ENCODE measurements at regions not wholly inside any gene's neighbourhood (a gene's known extent, or its start where the extent isn't known, plus 50 kb on each side); places are given as distances from the start of the nearest gene placed in this dataset.

GRCh38 chr1:117812869-117813511, 116.4 kb downstream of the GDAP2 start:
- TF ChIP-seq, protein P1, sequence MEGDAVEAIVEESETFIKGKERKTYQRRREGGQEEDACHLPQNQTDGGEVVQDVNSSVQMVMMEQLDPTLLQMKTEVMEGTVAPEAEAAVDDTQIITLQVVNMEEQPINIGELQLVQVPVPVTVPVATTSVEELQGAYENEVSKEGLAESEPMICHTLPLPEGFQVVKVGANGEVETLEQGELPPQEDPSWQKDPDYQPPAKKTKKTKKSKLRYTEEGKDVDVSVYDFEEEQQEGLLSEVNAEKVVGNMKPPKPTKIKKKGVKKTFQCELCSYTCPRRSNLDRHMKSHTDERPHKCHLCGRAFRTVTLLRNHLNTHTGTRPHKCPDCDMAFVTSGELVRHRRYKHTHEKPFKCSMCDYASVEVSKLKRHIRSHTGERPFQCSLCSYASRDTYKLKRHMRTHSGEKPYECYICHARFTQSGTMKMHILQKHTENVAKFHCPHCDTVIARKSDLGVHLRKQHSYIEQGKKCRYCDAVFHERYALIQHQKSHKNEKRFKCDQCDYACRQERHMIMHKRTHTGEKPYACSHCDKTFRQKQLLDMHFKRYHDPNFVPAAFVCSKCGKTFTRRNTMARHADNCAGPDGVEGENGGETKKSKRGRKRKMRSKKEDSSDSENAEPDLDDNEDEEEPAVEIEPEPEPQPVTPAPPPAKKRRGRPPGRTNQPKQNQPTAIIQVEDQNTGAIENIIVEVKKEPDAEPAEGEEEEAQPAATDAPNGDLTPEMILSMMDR (IDR thresholded peaks at IDR 0.05), result no peak
- no peak for TF ChIP-seq POLR2A (IDR thresholded peaks at IDR 0.05)

Measured in body of pancreas (tissue), 4 donors.